ENCODE measurements at regions not wholly inside any gene's neighbourhood (a gene's known extent, or its start where the extent isn't known, plus 50 kb on each side); places are given as distances from the start of the nearest gene placed in this dataset.

GRCh38 chr9:3054017-3054586 is 210.2 kb upstream of the PUM3 start:
- TF ChIP-seq POLR2A (IDR thresholded peaks at IDR 0.05) = no peak
- TF ChIP-seq EP300 (IDR thresholded peaks at IDR 0.05) = no peak
